Kidney (tissue), 13 donors: ENCODE measurements at regions not wholly inside any gene's neighbourhood (a gene's known extent, or its start where the extent isn't known, plus 50 kb on each side); places are given as distances from the start of the nearest gene placed in this dataset.

Experiments
- DNase-seq, 5 donors: peaks; one replicate each; pipeline ENCODE4 v3.0.0-alpha.2; 2013 to 2020
- FAIRE-seq: peaks from 2 replicates; lab custom pipeline; 2012; peaks lifted over from hg19 to GRCh38; lab: Jason Lieb, UNC
- H3K27ac ChIP-seq, 2 donors: one replicate each; pipeline ENCODE4 v1.7.0; 2013; ENCODE audit warnings: low read depth in 2 of 2, low read length in 2 of 2, inconsistent platforms in 1 of 2
- H3K27me3 ChIP-seq: one replicate; pipeline ENCODE4 v1.7.1; 2013; ENCODE audit warnings: low read length, inconsistent platforms; ENCODE audit not compliant: control insufficient read depth, insufficient read depth
- H3K36me3 ChIP-seq, 3 donors: one replicate each; pipeline versions ENCODE4 v1.7.0 to v1.7.1; 2013; ENCODE audit warnings: low read length in 3 of 3, control low read depth in 1 of 3, inconsistent platforms in 1 of 3; ENCODE audit not compliant: insufficient read depth in 3 of 3, control insufficient read depth in 2 of 3
- H3K4me1 ChIP-seq, 3 donors: one replicate each; pipeline versions ENCODE4 v1.7.0 to v1.7.1; 2013; ENCODE audit warnings: low read length in 3 of 3, inconsistent platforms in 1 of 3, low read depth in 1 of 3; ENCODE audit not compliant: control insufficient read depth in 2 of 3, insufficient read depth in 2 of 3
- H3K4me3 ChIP-seq, 3 donors: one replicate each; pipeline versions ENCODE4 v1.7.0 to v1.8.1; 2013; ENCODE audit warnings: low read length in 3 of 3, control low read depth in 1 of 3, inconsistent platforms in 1 of 3
- H3K9ac ChIP-seq, 3 donors: one replicate each; pipeline versions ENCODE4 v1.7.0 to v1.7.1; 2013; ENCODE audit warnings: low read length in 3 of 3, control low read depth in 1 of 3, inconsistent platforms in 1 of 3
- H3K9me3 ChIP-seq, 3 donors: one replicate each; pipeline versions ENCODE4 v1.7.0 to v1.7.1; 2013; ENCODE audit warnings: low read length in 3 of 3, control low read depth in 1 of 3, inconsistent platforms in 1 of 3; ENCODE audit not compliant: control insufficient read depth in 2 of 3, insufficient read depth in 1 of 3
- CTCF ChIP-seq: IDR thresholded peaks from 3 replicates; pipeline ENCODE4 v1.5.1; 2012; ENCODE audit warnings: mild to moderate bottlenecking, moderate library complexity, borderline replicate concordance; ENCODE audit not compliant: insufficient read depth; ENCODE audit errors: extremely low read depth
- intact Hi-C: fragments of 100-400 bp; cut with DNase I; formaldehyde crosslinking; loops from one replicate; pipeline ENCODE4 v1.11.1; 2022
- donor health status: control.
- donor health status: control.
- donor health status: control.
- donor health status: control.
- donor health status: control.
- donor health status: DM: yes; HTN: yes; CAD: no.
- donor health status: Normal renal cell carcinoma (clear cell type).

GRCh38 chr4:151605215-151605614, 155.6 kb downstream of the GATB start:
- Histone ChIP-seq H3K27me3 (no peaks in the 10 kb centered on the region), H3K4me1 (no peaks in the 10 kb centered on the region), H3K36me3 (no peaks in the 10 kb centered on the region), H3K9me3 (no peaks in the 10 kb centered on the region), H3K27ac (no peak overlapping the region), H3K9ac (no peak overlapping the region), H3K4me3 (no peak overlapping the region)
- intact Hi-C loops: no loop called here
- TF ChIP-seq CTCF: no peak
- DNase-seq (no peak), FAIRE-seq (no peak)

- no peak for FAIRE-seq
- TF ChIP-seq CTCF: no peak
- no peak overlapping the region for H3K4me3 ChIP-seq
- no peaks in the 10 kb centered on the region for H3K36me3 ChIP-seq
- DNase-seq: no peak
- no peaks in the 10 kb centered on the region for H3K4me1 ChIP-seq
- no peak overlapping the region for H3K9ac ChIP-seq
- no peaks in the 10 kb centered on the region for H3K27me3 ChIP-seq
- intact Hi-C loops: no loop called here
- no peak overlapping the region for H3K27ac ChIP-seq
- H3K9me3 ChIP-seq: no peaks in the 10 kb centered on the region
Observed at GRCh38 chr4:151606061-151606460, 154.7 kb downstream of the GATB start.

- FAIRE-seq (no peak), DNase-seq (no peak)
- Histone ChIP-seq H3K27ac (no peak overlapping the region), H3K9me3 (no peaks in the 10 kb centered on the region), H3K9ac (no peak overlapping the region), H3K4me1 (no peaks in the 10 kb centered on the region), H3K27me3 (no peaks in the 10 kb centered on the region), H3K4me3 (no peak overlapping the region), H3K36me3 (no peaks in the 10 kb centered on the region)
- intact Hi-C loops: no loop called here
- TF ChIP-seq CTCF: no peak
Observed at GRCh38 chr4:151610229-151610628, 150.6 kb downstream of the GATB start.

- DNase-seq (no peak), FAIRE-seq (no peak)
- H3K4me1 ChIP-seq: no peaks in the 10 kb centered on the region
- H3K36me3 ChIP-seq: no peaks in the 10 kb centered on the region
- no peaks in the 10 kb centered on the region for H3K27me3 ChIP-seq
- no peaks in the 10 kb centered on the region for H3K9me3 ChIP-seq
- no peak overlapping the region for H3K27ac ChIP-seq
- TF ChIP-seq CTCF: no peak
- no peak overlapping the region for H3K9ac ChIP-seq
- intact Hi-C loops: no loop called here
- no peak overlapping the region for H3K4me3 ChIP-seq
Observed at GRCh38 chr4:151611960-151612359, 148.8 kb downstream of the GATB start.
